IMR-90 (cell line): ENCODE measurements at regions not wholly inside any gene's neighbourhood (a gene's known extent, or its start where the extent isn't known, plus 50 kb on each side); places are given as distances from the start of the nearest gene placed in this dataset.

Experiments
- ATAC-seq: fragments of 200-7000 bp; cut with Tn5 transposase; 2 replicates; pipeline ENCODE4 v1.9.1; 2020; ENCODE audit warnings: low read depth, mild to moderate bottlenecking, moderate library complexity
- BruUV-seq: library from RNA; stranded (reverse); fragments of 400-500 nt; replicated peaks from 2 replicates; lab custom pipeline; 2021; lab: Mats Ljungman, UMichigan
- CTCF ChIA-PET: fragments of 300-600 bp; formaldehyde crosslinking; extraction: SDS; loops from one replicate; lab custom pipeline; 2021; ENCODE audit warnings: antibody characterized with exemption; lab: Yijun Ruan, JAX
- POLR2A ChIA-PET: fragments of 300-600 bp; sonication (Branson Sonifier 250); formaldehyde crosslinking; loops from one replicate; lab custom pipeline; 2022; ENCODE audit warnings: antibody characterized with exemption; ENCODE audit not compliant: unreplicated experiment; lab: Charles Lee
- DNase-seq: peaks from one replicate; pipeline ENCODE4 v3.0.0; 2013
- H2AFZ ChIP-seq: replicated peaks from 2 replicates; pipeline ENCODE3; 2013; ENCODE audit warnings: low read length, mild to moderate bottlenecking; ENCODE audit not compliant: poor library complexity
- H2AK5ac ChIP-seq: 2 replicates; pipeline ENCODE4 v1.6.1; 2013; ENCODE audit warnings: low read depth, low read length, inconsistent platforms
- H2AK9ac ChIP-seq: replicated peaks from 2 replicates; pipeline ENCODE3; 2013; ENCODE audit warnings: mild to moderate bottlenecking, low read depth, low read length, moderate library complexity; ENCODE audit not compliant: poor library complexity
- H2BK120ac ChIP-seq: 2 replicates; pipeline ENCODE4 v1.6.1; 2013; ENCODE audit warnings: low read depth, low read length, inconsistent platforms
- H2BK15ac ChIP-seq: 3 replicates; pipeline ENCODE4 v1.6.1; 2013; ENCODE audit warnings: low read depth, low read length, inconsistent platforms
- H2BK20ac ChIP-seq: 2 replicates; pipeline ENCODE4 v1.6.1; 2013; ENCODE audit warnings: low read depth, mild to moderate bottlenecking, inconsistent platforms, low read length, moderate library complexity
- H2BK5ac ChIP-seq: 2 replicates; pipeline ENCODE4 v1.6.1; 2013; ENCODE audit warnings: mild to moderate bottlenecking, low read depth, low read length, inconsistent platforms; ENCODE audit not compliant: poor library complexity, severe bottlenecking
- H3K14ac ChIP-seq: replicated peaks from 2 replicates; pipeline ENCODE4 v1.6.1; 2013; ENCODE audit warnings: low read depth, low read length, inconsistent platforms
- H3K18ac ChIP-seq: 2 replicates; pipeline ENCODE4 v1.6.1; 2013; ENCODE audit warnings: low read depth, low read length, control low read depth
- H3K23ac ChIP-seq: 2 replicates; pipeline ENCODE4 v1.6.1; 2013; ENCODE audit warnings: low read depth, low read length, inconsistent platforms
- H3K27ac ChIP-seq: 2 replicates; pipeline ENCODE4 v1.5.1; 2013; ENCODE audit warnings: mild to moderate bottlenecking, control low read depth, low read length; ENCODE audit not compliant: insufficient read depth
- H3K27me3 ChIP-seq: 2 replicates; pipeline ENCODE4 v1.6.1; 2013; ENCODE audit warnings: low read length; ENCODE audit not compliant: control insufficient read depth, insufficient read depth
- H3K36me3 ChIP-seq: 2 replicates; pipeline ENCODE4 v1.6.1; 2013; ENCODE audit warnings: low read length, mixed read lengths; ENCODE audit not compliant: control insufficient read depth, insufficient read depth
- H3K4ac ChIP-seq: 2 replicates; pipeline ENCODE4 v1.6.1; 2013; ENCODE audit warnings: low read depth, low read length, inconsistent platforms
- H3K4me1 ChIP-seq: 2 replicates; pipeline ENCODE4 v1.6.1; 2013; ENCODE audit warnings: low read length, mixed read lengths; ENCODE audit not compliant: control insufficient read depth, insufficient read depth
- H3K4me2 ChIP-seq: 2 replicates; pipeline ENCODE4 v1.6.1; 2013; ENCODE audit warnings: low read depth, mild to moderate bottlenecking, control low read depth, low read length, moderate library complexity
- H3K4me3 ChIP-seq: 2 replicates; pipeline ENCODE4 v1.5.1; 2013; ENCODE audit warnings: low read depth, mild to moderate bottlenecking, control low read depth, low read length, moderate library complexity; ENCODE audit not compliant: insufficient read depth
- H3K56ac ChIP-seq: 2 replicates; pipeline ENCODE4 v1.6.1; 2013; ENCODE audit warnings: low read length, inconsistent platforms; ENCODE audit not compliant: insufficient read depth; ENCODE audit errors: extremely low read depth
- H3K79me1 ChIP-seq, 2 experiments: 2 replicates each; pipeline ENCODE4 v1.6.1; 2013; ENCODE audit warnings: low read length in 2 of 2, inconsistent platforms in 1 of 2, low read depth in 1 of 2
- H3K9ac ChIP-seq: 2 replicates; pipeline ENCODE4 v1.6.1; 2013; ENCODE audit warnings: low read depth, low read length, control low read depth
- H3K9me1 ChIP-seq: 2 replicates; pipeline ENCODE4 v1.6.1; 2013; ENCODE audit warnings: low read length, inconsistent platforms; ENCODE audit not compliant: insufficient read depth
- H3K9me3 ChIP-seq: 2 replicates; pipeline ENCODE4 v1.6.1; 2013; ENCODE audit warnings: low read length; ENCODE audit not compliant: control insufficient read depth, insufficient read depth
- H4K20me1 ChIP-seq: 2 replicates; pipeline ENCODE4 v1.6.1; 2013; ENCODE audit warnings: low read length, inconsistent platforms; ENCODE audit not compliant: insufficient read depth
- H4K5ac ChIP-seq: 2 replicates; pipeline ENCODE4 v1.6.1; 2013; ENCODE audit warnings: mild to moderate bottlenecking, low read depth, low read length, control low read depth
- H4K8ac ChIP-seq, 2 experiments: 2 replicates each; pipeline ENCODE4 v1.6.1; 2013; ENCODE audit warnings: low read depth in 2 of 2, low read length in 2 of 2, control low read depth in 1 of 2, inconsistent platforms in 1 of 2
- H4K91ac ChIP-seq: 2 replicates; pipeline ENCODE4 v1.6.1; 2013; ENCODE audit warnings: low read depth, low read length, inconsistent platforms; ENCODE audit not compliant: insufficient read depth
- BHLHE40 ChIP-seq: fragments of 150-350 bp; IDR thresholded peaks from 2 replicates; pipeline ENCODE4 v1.6.1; 2016; ENCODE audit warnings: mild to moderate bottlenecking, low read depth, low read length
- CEBPB ChIP-seq: IDR thresholded peaks from 2 replicates; pipeline ENCODE4 v1.6.1; 2012; ENCODE audit warnings: low read depth, low read length, improper control_type of control experiment
- CHD1 ChIP-seq: IDR thresholded peaks from 2 replicates; pipeline ENCODE4 v1.6.1; 2012; ENCODE audit warnings: low read depth, low read length, improper control_type of control experiment
- CTCF ChIP-seq: conservative IDR thresholded peaks from 2 replicates; pipeline ENCODE4 v1.5.1; 2012; ENCODE audit warnings: mild to moderate bottlenecking, low read depth, low read length, improper control_type of control experiment
- ELK1 ChIP-seq: fragments of 150-350 bp; IDR thresholded peaks from 2 replicates; pipeline ENCODE4 v1.6.1; 2016; ENCODE audit warnings: low read depth, mild to moderate bottlenecking, low read length, moderate library complexity, borderline replicate concordance
- FOS ChIP-seq: fragments of 150-350 bp; IDR thresholded peaks from 2 replicates; pipeline ENCODE4 v1.6.1; 2016; ENCODE audit warnings: low read depth, low read length
- MAFK ChIP-seq: IDR thresholded peaks from 2 replicates; pipeline ENCODE4 v1.6.1; 2012; ENCODE audit warnings: low read depth, low read length, improper control_type of control experiment
- MAZ ChIP-seq: IDR thresholded peaks from 2 replicates; pipeline ENCODE4 v1.6.1; 2012; ENCODE audit warnings: low read depth, mild to moderate bottlenecking, low read length, improper control_type of control experiment, moderate library complexity, borderline replicate concordance
- MXI1 ChIP-seq: IDR thresholded peaks from 2 replicates; pipeline ENCODE4 v1.6.1; 2012; ENCODE audit warnings: low read depth, mild to moderate bottlenecking, low read length, moderate library complexity, borderline replicate concordance
- NFE2L2 ChIP-seq: fragments of 150-350 bp; IDR thresholded peaks from 2 replicates; pipeline ENCODE4 v1.6.1; 2016; ENCODE audit warnings: low read depth, mild to moderate bottlenecking, low read length
- POLR2A ChIP-seq: IDR thresholded peaks from 2 replicates; pipeline ENCODE4 v1.6.1; 2012; ENCODE audit warnings: mild to moderate bottlenecking, low read depth, low read length
- RAD21 ChIP-seq: IDR thresholded peaks from 2 replicates; pipeline ENCODE4 v1.6.1; 2012; ENCODE audit warnings: low read length, improper control_type of control experiment
- RCOR1 ChIP-seq: IDR thresholded peaks from 2 replicates; pipeline ENCODE4 v1.6.1; 2012; ENCODE audit warnings: mild to moderate bottlenecking, low read length, improper control_type of control experiment; ENCODE audit not compliant: insufficient replicate concordance
- RFX5 ChIP-seq: IDR thresholded peaks from 2 replicates; pipeline ENCODE4 v1.8.0; 2012; ENCODE audit warnings: low read depth, mild to moderate bottlenecking, low read length, moderate library complexity
- SMC3 ChIP-seq: fragments of 150-350 bp; IDR thresholded peaks from 2 replicates; pipeline ENCODE4 v1.6.1; 2016; ENCODE audit warnings: low read depth, mild to moderate bottlenecking, antibody characterized with exemption, low read length, moderate library complexity
- USF2 ChIP-seq: fragments of 150-350 bp; IDR thresholded peaks from 2 replicates; pipeline ENCODE4 v1.6.1; 2017; ENCODE audit warnings: mild to moderate bottlenecking, antibody characterized with exemption, low read length, low read depth
- WGBS, 2 experiments: methylation state at CpG; one replicate each; pipeline versions ENCODE4 v1.1.5 to v1.1.7; 2013; ENCODE audit warnings: missing lambda C conversion rate in 2 of 2; ENCODE audit not compliant: insufficient read length in 1 of 2; ENCODE audit errors: extremely low coverage in 2 of 2; 5-methylcytosine and 5-hydroxymethylcytosine counted together
- dilution Hi-C: fragments of 300-500 bp; cut with HindIII; formaldehyde crosslinking; loops from one replicate; pipeline ENCODE4 v1.14.3; 2018; ENCODE audit warnings: low sequenced_read_pairs; ENCODE audit not compliant: unreplicated experiment
- in situ Hi-C: fragments of 300-500 bp; cut with MboI; formaldehyde crosslinking; loops from 3 replicates; pipeline ENCODE4 v1.14.3; 2019; ENCODE audit warnings: low sequenced_read_pairs, inconsistent platforms, mixed read lengths
- intact Hi-C: fragments of 100-400 bp; cut with micrococcal nuclease; formaldehyde crosslinking; loops from 2 replicates; pipeline ENCODE4 v1.10.0; 2022

- no peaks in the 10 kb centered on the region for H3K9me3 ChIP-seq
- POLR2A ChIA-PET, result no interaction called here
- in situ Hi-C loops, result no loop called here
- H3K27ac ChIP-seq, result no peak overlapping the region
- no TSS peak for BruUV-seq
- no CpG with 5 or more reads among the region's 4 CpGs for WGBS, 2 experiments
- H4K8ac ChIP-seq, result no peak overlapping the region
- no peak overlapping the region for H3K56ac ChIP-seq
- H3K4me1 ChIP-seq, result 0 out of 2 replicates have a peak, but pooled peaks cover 4% of the 10 kb centered on the region
- no peaks in the 10 kb centered on the region for H3K27me3 ChIP-seq
- H2BK5ac ChIP-seq, result no peak overlapping the region
- no peak overlapping the region for H2BK20ac ChIP-seq
- intact Hi-C loops, result no loop called here
- DNase-seq (no peak), ATAC-seq (no peak)
- dilution Hi-C loops, result no loop called here
- no peak overlapping the region for H2BK15ac ChIP-seq
- H3K14ac ChIP-seq, result no peak overlapping the region
- no peak overlapping the region for H3K4ac ChIP-seq
- no peak overlapping the region for H3K18ac ChIP-seq
- H3K36me3 ChIP-seq, result no peaks in the 10 kb centered on the region
- no peak overlapping the region for H4K5ac ChIP-seq
- CTCF ChIA-PET, result no interaction called here
- H2BK120ac ChIP-seq, result no peak overlapping the region
- H4K91ac ChIP-seq, result no peak overlapping the region
- no peak overlapping the region for H3K9ac ChIP-seq
- no peaks in the 10 kb centered on the region for H3K9me1 ChIP-seq
- H3K79me1 ChIP-seq, result no peaks in the 10 kb centered on the region
- no peak overlapping the region for H3K4me3 ChIP-seq
- H3K23ac ChIP-seq, result no peak overlapping the region
- H2AK5ac ChIP-seq, result no peak overlapping the region
- no peak overlapping the region for H2AK9ac ChIP-seq
- no peaks in the 10 kb centered on the region for H4K20me1 ChIP-seq
- no peak overlapping the region for H3K4me2 ChIP-seq
- TF ChIP-seq CHD1, result no peak
- no peak for TF ChIP-seq RAD21
- no peak for TF ChIP-seq BHLHE40
- TF ChIP-seq USF2, result no peak
- no peak for TF ChIP-seq NFE2L2
- no peak for TF ChIP-seq POLR2A
- no peak for TF ChIP-seq MAFK
- no peak for TF ChIP-seq MXI1
- TF ChIP-seq RCOR1, result no peak
- TF ChIP-seq CEBPB, result no peak
- TF ChIP-seq MAZ, result no peak
- no peak for TF ChIP-seq SMC3
- TF ChIP-seq ELK1, result no peak
- no peak for TF ChIP-seq CTCF
- no peak for TF ChIP-seq FOS
- TF ChIP-seq RFX5, result no peak
- H2AFZ ChIP-seq, result no peak overlapping the region
Observed at GRCh38 chr12:115466076-115466475, 782.1 kb upstream of the TBX3 start.
